Right cardiac atrium (tissue), 5 donors: ENCODE measurements at regions not wholly inside any gene's neighbourhood (a gene's known extent, or its start where the extent isn't known, plus 50 kb on each side); places are given as distances from the start of the nearest gene placed in this dataset.

Experiments
- ATAC-seq, 2 donors: fragments of 200-7000 bp; cut with Tn5 transposase; one replicate each; pipeline versions ENCODE4 v1.8.0 to v1.9.1; 2020; ENCODE audit warnings: moderate library complexity in 2 of 2, mild to moderate bottlenecking in 1 of 2
- DNase-seq, 3 donors: peaks; one replicate each; pipeline ENCODE4 v3.0.0-alpha.2; 2020
- H3K27ac ChIP-seq: one replicate; pipeline ENCODE4 v1.5.1; 2013; ENCODE audit warnings: mild to moderate bottlenecking, low read length, control low read depth, moderate library complexity
- H3K27me3 ChIP-seq: one replicate; pipeline ENCODE4 v1.6.1; 2013; ENCODE audit not compliant: control insufficient read depth, insufficient read depth
- H3K4me1 ChIP-seq: one replicate; pipeline ENCODE4 v1.6.1; 2013; ENCODE audit warnings: low read length; ENCODE audit not compliant: control insufficient read depth, insufficient read depth
- H3K4me3 ChIP-seq: one replicate; pipeline ENCODE4 v1.5.1; 2013; ENCODE audit warnings: low read length, control low read depth
- H3K9me3 ChIP-seq: one replicate; pipeline ENCODE4 v1.6.1; 2013; ENCODE audit warnings: low read length; ENCODE audit not compliant: control insufficient read depth
- WGBS: extraction: QIAGEN DNeasy Blood & Tissue Kit; methylation state at CpG from one replicate; pipeline ENCODE4 v1.1.7; 2013; 5-methylcytosine and 5-hydroxymethylcytosine counted together
- intact Hi-C, 4 donors: fragments of 100-400 bp; cut with DNase I; formaldehyde crosslinking; loops; one replicate each; pipeline versions ENCODE4 v1.11.0 to v1.14.0; 2022 to 2023
- donor health status: healthy with polysubstance abuse.
- donor health status: DM: no; HTN: yes; CAD: no.
- donor health status: DM: no; HTN: no; CAD: no.
- donor health status: DM: no; HTN: yes; CAD: no; lungs with severe emphysema.
- donor health status: DM: yes; HTN: yes; CAD: no.

GRCh38 chr2:160703648-160704585 lies 210.3 kb upstream of the RBMS1 start:
- ATAC-seq (no peak), DNase-seq (no peak)
- intact Hi-C loops, result no loop called here
- Histone ChIP-seq H3K4me1 (no peaks in the 10 kb centered on the region), H3K9me3 (no peaks in the 10 kb centered on the region), H3K27ac (no peak overlapping the region), H3K4me3 (no peak overlapping the region), H3K27me3 (no peaks in the 10 kb centered on the region)
- 39% methylated on average over 8 of the region's 8 CpGs for WGBS

- Histone ChIP-seq H3K9me3 (no peaks in the 10 kb centered on the region), H3K4me3 (no peak overlapping the region), H3K4me1 (peaks cover 1% of the 10 kb centered on the region), H3K27me3 (no peaks in the 10 kb centered on the region), H3K27ac (no peak overlapping the region)
- WGBS, result 95% methylated on average over 2 of the region's 2 CpGs
- intact Hi-C loops, result no loop called here
- ATAC-seq (no peak), DNase-seq (no peak)
These were observed 221.8 kb upstream of the RBMS1 start for GRCh38 chr2:160715428-160715827.

GRCh38 chr2:160719116-160719515 lies 225.5 kb upstream of the RBMS1 start:
- Histone ChIP-seq H3K4me1 (peaks cover 1% of the 10 kb centered on the region), H3K9me3 (no peaks in the 10 kb centered on the region), H3K27ac (no peak overlapping the region), H3K4me3 (no peak overlapping the region), H3K27me3 (no peaks in the 10 kb centered on the region)
- WGBS, result 75% methylated on average over 3 of the region's 3 CpGs
- intact Hi-C loops, result no loop called here
- ATAC-seq (no peak), DNase-seq (no peak)

GRCh38 chr2:160720098-160720497 lies 226.5 kb upstream of the RBMS1 start:
- 94% methylated on average over 1 of the region's 1 CpG for WGBS
- intact Hi-C loops, result no loop called here

GRCh38 chr2:160721089-160722040 lies 227.8 kb upstream of the RBMS1 start:
- H3K27ac ChIP-seq, result no peak overlapping the region
- no peak for ATAC-seq
- 100% methylated on average over 1 of the region's 1 CpG for WGBS
- intact Hi-C loops, result no loop called here
- no peaks in the 10 kb centered on the region for H3K9me3 ChIP-seq
- no peaks in the 10 kb centered on the region for H3K27me3 ChIP-seq
- no peaks in the 10 kb centered on the region for H3K4me1 ChIP-seq
- no peak for DNase-seq
- no peak overlapping the region for H3K4me3 ChIP-seq

More at GRCh38 chr2:160720098-160720497, 226.5 kb upstream of the RBMS1 start:
- DNase-seq (no peak), ATAC-seq (no peak)
- Histone ChIP-seq H3K4me1 (peaks cover 1% of the 10 kb centered on the region), H3K4me3 (no peak overlapping the region), H3K27ac (no peak overlapping the region), H3K9me3 (no peaks in the 10 kb centered on the region), H3K27me3 (no peaks in the 10 kb centered on the region)

GRCh38 chr2:160726046-160726445 lies 232.4 kb upstream of the RBMS1 start:
- ATAC-seq (no peak), DNase-seq (no peak)
- no peaks in the 10 kb centered on the region for H3K4me1 ChIP-seq
- H3K4me3 ChIP-seq, result no peak overlapping the region
- H3K27ac ChIP-seq, result no peak overlapping the region
- no peaks in the 10 kb centered on the region for H3K27me3 ChIP-seq
- H3K9me3 ChIP-seq, result no peaks in the 10 kb centered on the region
- 33% methylated on average over 1 of the region's 1 CpG for WGBS
- intact Hi-C loops, result no loop called here

GRCh38 chr2:160730296-160730995 lies 236.8 kb upstream of the RBMS1 start:
- WGBS, result 97% methylated on average over 1 of the region's 1 CpG
- H3K4me3 ChIP-seq, result no peak overlapping the region
- no peaks in the 10 kb centered on the region for H3K9me3 ChIP-seq
- DNase-seq (no peak), ATAC-seq (no peak)
- H3K4me1 ChIP-seq, result no peaks in the 10 kb centered on the region
- intact Hi-C loops, result no loop called here
- H3K27me3 ChIP-seq, result no peaks in the 10 kb centered on the region
- H3K27ac ChIP-seq, result no peak overlapping the region

GRCh38 chr2:160731415-160731814 lies 237.8 kb upstream of the RBMS1 start:
- no peak for ATAC-seq

GRCh38 chr2:160731856-160732255 lies 238.2 kb upstream of the RBMS1 start:
- Histone ChIP-seq H3K27ac (no peak overlapping the region), H3K9me3 (no peaks in the 10 kb centered on the region), H3K27me3 (no peaks in the 10 kb centered on the region), H3K4me3 (no peak overlapping the region), H3K4me1 (no peaks in the 10 kb centered on the region)
- no peak for DNase-seq
- intact Hi-C loops, result no loop called here
- no peak for ATAC-seq

More at GRCh38 chr2:160731415-160731814, 237.8 kb upstream of the RBMS1 start:
- intact Hi-C loops, result no loop called here
- Histone ChIP-seq H3K4me1 (no peaks in the 10 kb centered on the region), H3K4me3 (no peak overlapping the region), H3K27me3 (no peaks in the 10 kb centered on the region), H3K27ac (no peak overlapping the region), H3K9me3 (no peaks in the 10 kb centered on the region)
- DNase-seq, result no peak

- DNase-seq, result no peak
- intact Hi-C loops, result no loop called here
- Histone ChIP-seq H3K27me3 (no peaks in the 10 kb centered on the region), H3K4me3 (no peak overlapping the region), H3K27ac (no peak overlapping the region), H3K4me1 (no peaks in the 10 kb centered on the region), H3K9me3 (no peaks in the 10 kb centered on the region)
- no peak for ATAC-seq
These were observed 242.1 kb upstream of the RBMS1 start for GRCh38 chr2:160735696-160736095.
